IMR-90 (cell line): ENCODE measurements at regions not wholly inside any gene's neighbourhood (a gene's known extent, or its start where the extent isn't known, plus 50 kb on each side); places are given as distances from the start of the nearest gene placed in this dataset.

Experiments used
- ATAC-seq: fragments of 200-7000 bp; cut with Tn5 transposase; 2 replicates; pipeline ENCODE4 v1.9.1; 2020; ENCODE audit warnings: low read depth, mild to moderate bottlenecking, moderate library complexity
- BruUV-seq: library from RNA; stranded (reverse); fragments of 400-500 nt; replicated peaks from 2 replicates; lab custom pipeline; 2021; lab: Mats Ljungman, UMichigan
- CTCF ChIA-PET: fragments of 300-600 bp; formaldehyde crosslinking; extraction: SDS; loops from one replicate; lab custom pipeline; 2021; ENCODE audit warnings: antibody characterized with exemption; lab: Yijun Ruan, JAX
- POLR2A ChIA-PET: fragments of 300-600 bp; sonication (Branson Sonifier 250); formaldehyde crosslinking; loops from one replicate; lab custom pipeline; 2022; ENCODE audit warnings: antibody characterized with exemption; ENCODE audit not compliant: unreplicated experiment; lab: Charles Lee
- DNase-seq: peaks from one replicate; pipeline ENCODE4 v3.0.0; 2013
- H2AFZ ChIP-seq: replicated peaks from 2 replicates; pipeline ENCODE3; 2013; ENCODE audit warnings: low read length, mild to moderate bottlenecking; ENCODE audit not compliant: poor library complexity
- H2AK5ac ChIP-seq: 2 replicates; pipeline ENCODE4 v1.6.1; 2013; ENCODE audit warnings: low read depth, low read length, inconsistent platforms
- H2AK9ac ChIP-seq: replicated peaks from 2 replicates; pipeline ENCODE3; 2013; ENCODE audit warnings: mild to moderate bottlenecking, low read depth, low read length, moderate library complexity; ENCODE audit not compliant: poor library complexity
- H2BK120ac ChIP-seq: 2 replicates; pipeline ENCODE4 v1.6.1; 2013; ENCODE audit warnings: low read depth, low read length, inconsistent platforms
- H2BK15ac ChIP-seq: 3 replicates; pipeline ENCODE4 v1.6.1; 2013; ENCODE audit warnings: low read depth, low read length, inconsistent platforms
- H2BK20ac ChIP-seq: 2 replicates; pipeline ENCODE4 v1.6.1; 2013; ENCODE audit warnings: low read depth, mild to moderate bottlenecking, inconsistent platforms, low read length, moderate library complexity
- H2BK5ac ChIP-seq: 2 replicates; pipeline ENCODE4 v1.6.1; 2013; ENCODE audit warnings: mild to moderate bottlenecking, low read depth, low read length, inconsistent platforms; ENCODE audit not compliant: poor library complexity, severe bottlenecking
- H3K14ac ChIP-seq: replicated peaks from 2 replicates; pipeline ENCODE4 v1.6.1; 2013; ENCODE audit warnings: low read depth, low read length, inconsistent platforms
- H3K18ac ChIP-seq: 2 replicates; pipeline ENCODE4 v1.6.1; 2013; ENCODE audit warnings: low read depth, low read length, control low read depth
- H3K23ac ChIP-seq: 2 replicates; pipeline ENCODE4 v1.6.1; 2013; ENCODE audit warnings: low read depth, low read length, inconsistent platforms
- H3K27ac ChIP-seq: 2 replicates; pipeline ENCODE4 v1.5.1; 2013; ENCODE audit warnings: mild to moderate bottlenecking, control low read depth, low read length; ENCODE audit not compliant: insufficient read depth
- H3K27me3 ChIP-seq: 2 replicates; pipeline ENCODE4 v1.6.1; 2013; ENCODE audit warnings: low read length; ENCODE audit not compliant: control insufficient read depth, insufficient read depth
- H3K36me3 ChIP-seq: 2 replicates; pipeline ENCODE4 v1.6.1; 2013; ENCODE audit warnings: low read length, mixed read lengths; ENCODE audit not compliant: control insufficient read depth, insufficient read depth
- H3K4ac ChIP-seq: 2 replicates; pipeline ENCODE4 v1.6.1; 2013; ENCODE audit warnings: low read depth, low read length, inconsistent platforms
- H3K4me1 ChIP-seq: 2 replicates; pipeline ENCODE4 v1.6.1; 2013; ENCODE audit warnings: low read length, mixed read lengths; ENCODE audit not compliant: control insufficient read depth, insufficient read depth
- H3K4me2 ChIP-seq: 2 replicates; pipeline ENCODE4 v1.6.1; 2013; ENCODE audit warnings: low read depth, mild to moderate bottlenecking, control low read depth, low read length, moderate library complexity
- H3K4me3 ChIP-seq: 2 replicates; pipeline ENCODE4 v1.5.1; 2013; ENCODE audit warnings: low read depth, mild to moderate bottlenecking, control low read depth, low read length, moderate library complexity; ENCODE audit not compliant: insufficient read depth
- H3K56ac ChIP-seq: 2 replicates; pipeline ENCODE4 v1.6.1; 2013; ENCODE audit warnings: low read length, inconsistent platforms; ENCODE audit not compliant: insufficient read depth; ENCODE audit errors: extremely low read depth
- H3K79me1 ChIP-seq, 2 experiments: 2 replicates each; pipeline ENCODE4 v1.6.1; 2013; ENCODE audit warnings: low read length in 2 of 2, inconsistent platforms in 1 of 2, low read depth in 1 of 2
- H3K9ac ChIP-seq: 2 replicates; pipeline ENCODE4 v1.6.1; 2013; ENCODE audit warnings: low read depth, low read length, control low read depth
- H3K9me1 ChIP-seq: 2 replicates; pipeline ENCODE4 v1.6.1; 2013; ENCODE audit warnings: low read length, inconsistent platforms; ENCODE audit not compliant: insufficient read depth
- H3K9me3 ChIP-seq: 2 replicates; pipeline ENCODE4 v1.6.1; 2013; ENCODE audit warnings: low read length; ENCODE audit not compliant: control insufficient read depth, insufficient read depth
- H4K20me1 ChIP-seq: 2 replicates; pipeline ENCODE4 v1.6.1; 2013; ENCODE audit warnings: low read length, inconsistent platforms; ENCODE audit not compliant: insufficient read depth
- H4K5ac ChIP-seq: 2 replicates; pipeline ENCODE4 v1.6.1; 2013; ENCODE audit warnings: mild to moderate bottlenecking, low read depth, low read length, control low read depth
- H4K8ac ChIP-seq, 2 experiments: 2 replicates each; pipeline ENCODE4 v1.6.1; 2013; ENCODE audit warnings: low read depth in 2 of 2, low read length in 2 of 2, control low read depth in 1 of 2, inconsistent platforms in 1 of 2
- H4K91ac ChIP-seq: 2 replicates; pipeline ENCODE4 v1.6.1; 2013; ENCODE audit warnings: low read depth, low read length, inconsistent platforms; ENCODE audit not compliant: insufficient read depth
- BHLHE40 ChIP-seq: fragments of 150-350 bp; IDR thresholded peaks from 2 replicates; pipeline ENCODE4 v1.6.1; 2016; ENCODE audit warnings: mild to moderate bottlenecking, low read depth, low read length
- CEBPB ChIP-seq: IDR thresholded peaks from 2 replicates; pipeline ENCODE4 v1.6.1; 2012; ENCODE audit warnings: low read depth, low read length, improper control_type of control experiment
- CHD1 ChIP-seq: IDR thresholded peaks from 2 replicates; pipeline ENCODE4 v1.6.1; 2012; ENCODE audit warnings: low read depth, low read length, improper control_type of control experiment
- CTCF ChIP-seq: conservative IDR thresholded peaks from 2 replicates; pipeline ENCODE4 v1.5.1; 2012; ENCODE audit warnings: mild to moderate bottlenecking, low read depth, low read length, improper control_type of control experiment
- ELK1 ChIP-seq: fragments of 150-350 bp; IDR thresholded peaks from 2 replicates; pipeline ENCODE4 v1.6.1; 2016; ENCODE audit warnings: low read depth, mild to moderate bottlenecking, low read length, moderate library complexity, borderline replicate concordance
- FOS ChIP-seq: fragments of 150-350 bp; IDR thresholded peaks from 2 replicates; pipeline ENCODE4 v1.6.1; 2016; ENCODE audit warnings: low read depth, low read length
- MXI1 ChIP-seq: IDR thresholded peaks from 2 replicates; pipeline ENCODE4 v1.6.1; 2012; ENCODE audit warnings: low read depth, mild to moderate bottlenecking, low read length, moderate library complexity, borderline replicate concordance
- RCOR1 ChIP-seq: IDR thresholded peaks from 2 replicates; pipeline ENCODE4 v1.6.1; 2012; ENCODE audit warnings: mild to moderate bottlenecking, low read length, improper control_type of control experiment; ENCODE audit not compliant: insufficient replicate concordance
- RFX5 ChIP-seq: IDR thresholded peaks from 2 replicates; pipeline ENCODE4 v1.8.0; 2012; ENCODE audit warnings: low read depth, mild to moderate bottlenecking, low read length, moderate library complexity
- USF2 ChIP-seq: fragments of 150-350 bp; IDR thresholded peaks from 2 replicates; pipeline ENCODE4 v1.6.1; 2017; ENCODE audit warnings: mild to moderate bottlenecking, antibody characterized with exemption, low read length, low read depth
- WGBS, 2 experiments: methylation state at CpG; one replicate each; pipeline versions ENCODE4 v1.1.5 to v1.1.7; 2013; ENCODE audit warnings: missing lambda C conversion rate in 2 of 2; ENCODE audit not compliant: insufficient read length in 1 of 2; ENCODE audit errors: extremely low coverage in 2 of 2; 5-methylcytosine and 5-hydroxymethylcytosine counted together
- dilution Hi-C: fragments of 300-500 bp; cut with HindIII; formaldehyde crosslinking; loops from one replicate; pipeline ENCODE4 v1.14.3; 2018; ENCODE audit warnings: low sequenced_read_pairs; ENCODE audit not compliant: unreplicated experiment
- in situ Hi-C: fragments of 300-500 bp; cut with MboI; formaldehyde crosslinking; loops from 3 replicates; pipeline ENCODE4 v1.14.3; 2019; ENCODE audit warnings: low sequenced_read_pairs, inconsistent platforms, mixed read lengths
- intact Hi-C: fragments of 100-400 bp; cut with micrococcal nuclease; formaldehyde crosslinking; loops from 2 replicates; pipeline ENCODE4 v1.10.0; 2022

GRCh38 chr19:28820289-28820688, 392.7 kb downstream of the UQCRFS1 start:
- no peak overlapping the region for H4K5ac ChIP-seq
- in situ Hi-C loops (no loop called here), dilution Hi-C loops (no loop called here), intact Hi-C loops (no loop called here)
- H4K20me1 ChIP-seq: no peaks in the 10 kb centered on the region
- no peaks in the 10 kb centered on the region for H3K9me1 ChIP-seq
- no TSS peak for BruUV-seq
- ATAC-seq (no peak), DNase-seq (no peak)
- no peak overlapping the region for H4K91ac ChIP-seq
- TF ChIP-seq BHLHE40 (no peak), FOS (no peak), CTCF (no peak), ELK1 (no peak), MXI1 (no peak), USF2 (no peak), CEBPB (no peak), RFX5 (no peak), RCOR1 (no peak), CHD1 (no peak)
- H2AK9ac ChIP-seq: no peak overlapping the region
- ChIA-PET POLR2A (no interaction called here), CTCF (no interaction called here)
- H3K18ac ChIP-seq: no peak overlapping the region
- no peak overlapping the region for H3K56ac ChIP-seq
- H3K36me3 ChIP-seq: no peaks in the 10 kb centered on the region
- H3K79me1 ChIP-seq: no peaks in the 10 kb centered on the region
- no peak overlapping the region for H3K9ac ChIP-seq
- H4K8ac ChIP-seq: no peak overlapping the region
- no peak overlapping the region for H3K23ac ChIP-seq
- no peaks in the 10 kb centered on the region for H3K4me1 ChIP-seq
- no peak overlapping the region for H2BK15ac ChIP-seq
- H2BK120ac ChIP-seq: no peak overlapping the region
- no peak overlapping the region for H3K4me2 ChIP-seq
- no peak overlapping the region for H2AFZ ChIP-seq
- no peak overlapping the region for H2AK5ac ChIP-seq
- H3K9me3 ChIP-seq: peaks cover 2% of the 10 kb centered on the region; the same call in 1 of the 2 replicates
- no peak overlapping the region for H2BK20ac ChIP-seq
- H3K27ac ChIP-seq: no peak overlapping the region
- no peak overlapping the region for H3K4ac ChIP-seq
- no peak overlapping the region for H3K14ac ChIP-seq
- H2BK5ac ChIP-seq: no peak overlapping the region
- no peak overlapping the region for H3K4me3 ChIP-seq
- WGBS, 2 experiments: no CpG with 5 or more reads among the region's 2 CpGs
- no peaks in the 10 kb centered on the region for H3K27me3 ChIP-seq
